SU-DHL-6 (cell line): ENCODE measurements at regions not wholly inside any gene's neighbourhood (a gene's known extent, or its start where the extent isn't known, plus 50 kb on each side); places are given as distances from the start of the nearest gene placed in this dataset.

Source experiments
- H2AFZ ChIP-seq: fragments of 200-600 bp; sonication (generic); 2 replicates; pipeline ENCODE4 v1.6.1; 2014; ENCODE audit warnings: low read depth, mild to moderate bottlenecking, moderate library complexity, mixed read lengths, antibody characterized with exemption, low read length; ENCODE audit not compliant: severe bottlenecking
- H3F3A ChIP-seq: fragments of 200-600 bp; shearing (Covaris generic); 2 replicates; pipeline ENCODE4 v1.6.0; 2016; ENCODE audit warnings: antibody characterized with exemption, mild to moderate bottlenecking; ENCODE audit not compliant: insufficient read depth
- H3K27ac ChIP-seq: fragments of 200-600 bp; sonication (generic); 2 replicates; pipeline ENCODE4 v1.5.1; 2016; ENCODE audit warnings: low read depth, mild to moderate bottlenecking, low read length, moderate library complexity, mixed read lengths
- H3K27me3 ChIP-seq: fragments of 200-600 bp; sonication (generic), shearing (Covaris generic); 2 replicates; pipeline ENCODE4 v1.6.0; 2014; ENCODE audit warnings: mild to moderate bottlenecking, low read length
- H3K36me3 ChIP-seq: fragments of 200-600 bp; sonication (generic); 2 replicates; pipeline ENCODE4 v1.6.1; 2014; ENCODE audit warnings: mild to moderate bottlenecking, low read length, mixed read lengths
- H3K4me2 ChIP-seq: fragments of 300-600, 200-600 bp; shearing (Covaris generic), sonication (generic); 2 replicates; pipeline ENCODE4 v1.6.0; 2014; ENCODE audit warnings: low read length, low read depth, mild to moderate bottlenecking; ENCODE audit not compliant: poor library complexity, severe bottlenecking
- H3K4me3 ChIP-seq: fragments of 200-600 bp; sonication (generic); 2 replicates; pipeline ENCODE4 v1.5.1; 2014; ENCODE audit warnings: antibody characterized with exemption, low read length, mild to moderate bottlenecking, mixed read lengths; ENCODE audit not compliant: insufficient read depth, poor library complexity, severe bottlenecking
- H3K79me2 ChIP-seq: fragments of 200-600 bp; sonication (generic); 2 replicates; pipeline ENCODE4 v1.6.1; 2014; ENCODE audit warnings: mild to moderate bottlenecking, low read length, moderate library complexity; ENCODE audit not compliant: insufficient read depth
- H3K9ac ChIP-seq: fragments of 200-600 bp; sonication (generic); 2 replicates; pipeline ENCODE4 v1.7.0; 2014; ENCODE audit warnings: mild to moderate bottlenecking, low read length
- H3K9me2 ChIP-seq: fragments of 200-600 bp; sonication (generic); replicated peaks from 2 replicates; pipeline ENCODE4 v1.6.1; 2014; ENCODE audit warnings: low read length; ENCODE audit not compliant: insufficient read depth
- H3K9me3 ChIP-seq: fragments of 200-600 bp; sonication (generic); 2 replicates; pipeline ENCODE4 v1.6.1; 2014; ENCODE audit warnings: low read length, mixed read lengths; ENCODE audit not compliant: insufficient read depth
- H4K20me1 ChIP-seq: fragments of 200-600 bp; sonication (generic); 2 replicates; pipeline ENCODE4 v1.6.1; 2014; ENCODE audit warnings: low read depth, mild to moderate bottlenecking, antibody characterized with exemption, low read length, moderate library complexity, mixed read lengths
- CTCF ChIP-seq: fragments of 200-600 bp; sonication (generic); IDR thresholded peaks from one replicate; pipeline ENCODE4 v1.5.1; 2017; ENCODE audit warnings: antibody characterized with exemption, mild to moderate bottlenecking, low read length, moderate library complexity; ENCODE audit not compliant: insufficient read depth, poor library complexity, severe bottlenecking
- EZH2phosphoT487 ChIP-seq: fragments of 200-600 bp; sonication (generic), shearing (Covaris generic); conservative IDR thresholded peaks from 2 replicates; pipeline ENCODE4 v1.6.1; 2018; ENCODE audit warnings: mild to moderate bottlenecking, antibody characterized with exemption, low read length, moderate library complexity, mixed read lengths

DNA sequence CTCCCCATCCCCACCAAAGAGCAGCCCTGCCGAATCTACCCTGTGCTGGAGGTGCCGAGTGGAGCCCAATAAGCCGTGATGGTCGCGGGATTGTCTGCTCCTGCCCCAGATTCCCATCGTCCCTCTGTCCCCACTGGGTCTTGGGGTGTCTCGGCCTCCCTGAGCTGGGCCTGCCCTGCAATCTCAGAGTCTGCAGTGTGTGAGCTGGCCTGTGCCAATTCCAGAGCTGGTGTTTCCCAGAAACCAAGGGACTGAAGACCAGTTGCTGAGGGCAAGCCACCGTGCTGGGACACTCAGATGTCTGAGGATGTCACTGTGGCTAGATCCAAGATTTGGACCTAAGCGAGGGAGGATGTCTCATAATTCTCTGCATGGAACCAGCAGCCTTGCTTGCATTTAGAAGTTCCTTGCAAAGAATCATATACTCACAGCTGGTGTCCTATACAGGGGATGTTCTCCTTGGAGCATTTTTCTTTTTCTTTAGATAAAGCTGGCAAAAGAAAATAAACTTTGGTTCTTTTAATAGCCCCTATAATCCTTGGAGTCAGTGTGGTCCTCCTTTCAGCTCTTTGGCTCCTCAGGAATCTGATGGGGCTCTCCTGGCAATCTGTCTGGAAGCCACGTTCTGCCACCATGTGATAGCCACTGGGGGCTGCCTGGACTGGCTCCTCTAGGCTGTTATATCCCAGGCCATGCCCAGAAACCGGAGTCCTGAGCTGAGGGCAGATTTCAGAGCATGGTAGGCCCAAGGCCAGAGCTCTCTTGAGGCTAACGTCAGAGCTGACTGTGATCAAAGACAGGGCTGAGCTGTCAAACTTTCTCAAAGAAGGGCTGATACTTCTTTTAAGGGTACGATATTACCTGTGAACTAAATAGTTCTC, 140.1 kb upstream of the HAAO start:
- no peak overlapping the region for H2AFZ ChIP-seq
- no peak overlapping the region for H3K27ac ChIP-seq
- no peaks in the 10 kb centered on the region for H3K36me3 ChIP-seq
- H3K9me3 ChIP-seq, result no peaks in the 10 kb centered on the region
- H3K4me3 ChIP-seq, result no peak overlapping the region
- H3K4me2 ChIP-seq, result no peak overlapping the region
- no peaks in the 10 kb centered on the region for H3K79me2 ChIP-seq
- H3K9ac ChIP-seq, result no peak overlapping the region
- TF ChIP-seq CTCF, result no peak
- H3F3A ChIP-seq, result no peaks in the 10 kb centered on the region
- H3K27me3 ChIP-seq, result no peaks in the 10 kb centered on the region
- H4K20me1 ChIP-seq, result no peaks in the 10 kb centered on the region
- no peaks in the 10 kb centered on the region for H3K9me2 ChIP-seq

DNA sequence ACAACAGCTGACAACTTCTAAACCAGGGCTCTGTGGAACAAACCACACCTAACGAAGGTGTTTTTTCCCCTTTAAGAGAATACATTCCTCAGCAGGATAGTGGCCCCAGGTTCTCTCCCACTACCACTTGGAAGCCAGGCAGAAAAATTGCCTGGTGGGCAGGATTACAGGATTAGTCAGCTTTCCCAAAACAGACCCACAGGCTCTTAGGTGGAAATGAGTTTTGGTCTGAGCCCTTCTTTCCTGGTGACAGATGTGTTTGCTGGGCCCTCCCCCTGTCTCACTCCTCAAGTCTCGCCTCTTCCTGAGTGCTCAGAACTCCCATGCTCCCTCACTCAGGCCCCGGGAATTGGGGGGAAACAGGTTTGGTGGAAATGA, 139.4 kb upstream of the HAAO start:
- TF ChIP-seq CTCF, result no peak
- no peak for TF ChIP-seq EZH2phosphoT487
- Histone ChIP-seq H3K4me2 (no peak overlapping the region), H4K20me1 (no peaks in the 10 kb centered on the region)

GRCh38 chr2:42931146-42931817, 138.9 kb upstream of the HAAO start:
- Histone ChIP-seq H3K4me2 (no peak overlapping the region), H3K9me3 (no peaks in the 10 kb centered on the region), H3K9me2 (no peaks in the 10 kb centered on the region), H3F3A (no peaks in the 10 kb centered on the region), H3K27me3 (no peaks in the 10 kb centered on the region), H3K4me3 (no peak overlapping the region), H2AFZ (no peak overlapping the region), H3K9ac (no peak overlapping the region), H3K79me2 (no peaks in the 10 kb centered on the region), H3K27ac (no peak overlapping the region), H3K36me3 (no peaks in the 10 kb centered on the region), H4K20me1 (no peaks in the 10 kb centered on the region)
- TF ChIP-seq EZH2phosphoT487 (no peak), CTCF (peak; percentile 15)

More for the DNA sequence above, 139.4 kb upstream of the HAAO start:
- Histone ChIP-seq H2AFZ (no peak overlapping the region), H3K9ac (no peak overlapping the region), H3K4me3 (no peak overlapping the region), H3K9me2 (no peaks in the 10 kb centered on the region), H3K9me3 (no peaks in the 10 kb centered on the region), H3F3A (no peaks in the 10 kb centered on the region), H3K79me2 (no peaks in the 10 kb centered on the region), H3K27me3 (no peaks in the 10 kb centered on the region), H3K27ac (no peak overlapping the region), H3K36me3 (no peaks in the 10 kb centered on the region)
